GM12878 (cell line): ENCODE measurements at regions not wholly inside any gene's neighbourhood (a gene's known extent, or its start where the extent isn't known, plus 50 kb on each side); places are given as distances from the start of the nearest gene placed in this dataset.

Experiments
- ATAC-seq: fragments of 200-7000 bp; cut with Tn5 transposase; 3 replicates; pipeline ENCODE4 v1.9.1; 2020; ENCODE audit warnings: mild to moderate bottlenecking, moderate library complexity
- BruUV-seq: library from RNA; stranded (reverse); fragments of 400-500 nt; replicated peaks from 2 replicates; lab custom pipeline; 2021; lab: Mats Ljungman, UMichigan
- CTCF ChIA-PET: fragments of 300-600 bp; sonication (Branson Sonifier 250); formaldehyde crosslinking; extraction: SDS; loops from one replicate; lab custom pipeline; 2021; ENCODE audit warnings: inconsistent platforms; lab: Yijun Ruan, JAX
- POLR2A ChIA-PET: fragments of 350-600 bp; formaldehyde crosslinking; extraction: SDS; loops from one replicate; lab custom pipeline; 2021; ENCODE audit warnings: inconsistent platforms; lab: Charles Lee
- RAD21 ChIA-PET: fragments of 300-600 bp; sonication (Branson Sonifier 250); formaldehyde crosslinking; loops from one replicate; lab custom pipeline; 2023; ENCODE audit warnings: antibody characterized with exemption; ENCODE audit not compliant: unreplicated experiment; lab: Charles Lee
- SMC1A ChIA-PET: fragments of 300-600 bp; sonication (Branson Sonifier 250); formaldehyde crosslinking; loops from one replicate; lab custom pipeline; 2023; ENCODE audit not compliant: unreplicated experiment, uncharacterized antibody; lab: Charles Lee
- DNase-seq: peaks from one replicate; pipeline ENCODE4 v3.0.0-alpha.2; 2011; ENCODE audit warnings: low read depth, low spot score
- FAIRE-seq: peaks from 3 replicates; lab custom pipeline; 2011; peaks lifted over from hg19 to GRCh38; lab: Jason Lieb, UNC
- H2AFZ ChIP-seq: 2 replicates; pipeline ENCODE4 v1.6.0; 2011; ENCODE audit warnings: low read depth, low read length, control low read depth; ENCODE audit not compliant: control insufficient read depth
- H3K27ac ChIP-seq: 2 replicates; pipeline ENCODE4 v1.5.1; 2011; ENCODE audit warnings: control low read depth; ENCODE audit not compliant: control insufficient read depth, insufficient read depth
- H3K27me3 ChIP-seq, 2 experiments: replicated peaks in 1 of 2; 2 replicates each; pipeline versions ENCODE4 v1.6.0 to v1.6.1; 2011; ENCODE audit warnings: low read length in 1 of 2; ENCODE audit not compliant: control insufficient read depth in 2 of 2, insufficient read depth in 2 of 2
- H3K36me3 ChIP-seq, 2 experiments: 2 replicates each; pipeline ENCODE4 v1.5.1; 2011; ENCODE audit warnings: low read length in 1 of 2; ENCODE audit not compliant: control insufficient read depth in 2 of 2, insufficient read depth in 2 of 2
- H3K4me1 ChIP-seq: 2 replicates; pipeline ENCODE4 v1.6.1; 2011; ENCODE audit warnings: mild to moderate bottlenecking, low read length, moderate library complexity, mixed read lengths; ENCODE audit not compliant: control insufficient read depth, insufficient read depth
- H3K4me2 ChIP-seq: 2 replicates; pipeline ENCODE4 v1.6.0; 2011; ENCODE audit warnings: control low read depth; ENCODE audit not compliant: control insufficient read depth, insufficient read depth
- H3K4me3 ChIP-seq: fragments of 200-600 bp; sonication (generic); 2 replicates; pipeline ENCODE4 v1.5.1; 2016
- H3K79me2 ChIP-seq: 2 replicates; pipeline ENCODE4 v1.6.0; 2011; ENCODE audit warnings: low read length; ENCODE audit not compliant: control insufficient read depth, insufficient read depth
- H3K9ac ChIP-seq: 2 replicates; pipeline ENCODE4 v1.8.0; 2011; ENCODE audit warnings: low read length, control low read depth, mixed read lengths; ENCODE audit not compliant: control insufficient read depth, insufficient read depth
- H3K9me3 ChIP-seq: replicated peaks from 3 replicates; pipeline ENCODE4 v1.5.1; 2011; ENCODE audit warnings: mild to moderate bottlenecking, low read length; ENCODE audit not compliant: control insufficient read depth, insufficient read depth
- H4K20me1 ChIP-seq: 2 replicates; pipeline ENCODE4 v1.6.0; 2011; ENCODE audit not compliant: control insufficient read depth, insufficient read depth
- BCL11A ChIP-seq: IDR thresholded peaks from 2 replicates; pipeline ENCODE4 v1.6.1; 2011; ENCODE audit warnings: low read depth, low read length
- CTCF ChIP-seq, 3 experiments: IDR thresholded peaks in 2 of 3; conservative IDR thresholded peaks in 1 of 3; 2 replicates each; pipeline ENCODE4 v1.5.1; 2011; ENCODE audit warnings: low read depth in 3 of 3, low read length in 3 of 3, mild to moderate bottlenecking in 3 of 3, control low read depth in 2 of 3, moderate library complexity in 2 of 3, inconsistent platforms in 1 of 3, mixed read lengths in 1 of 3; ENCODE audit not compliant: control insufficient read depth in 2 of 3, insufficient read depth in 1 of 3; ENCODE audit errors: extremely low read depth in 1 of 3
- DPF2 ChIP-seq: fragments of 450-650 bp; IDR thresholded peaks from 2 replicates; pipeline ENCODE4 v1.6.1; 2017; ENCODE audit warnings: mild to moderate bottlenecking
- EZH2 ChIP-seq: IDR thresholded peaks from 2 replicates; pipeline ENCODE4 v1.6.1; 2012; ENCODE audit warnings: low read depth, mild to moderate bottlenecking, control low read depth, inconsistent platforms, low read length, borderline replicate concordance; ENCODE audit not compliant: control insufficient read depth
- HCFC1 ChIP-seq: fragments of 150-350 bp; IDR thresholded peaks from 2 replicates; pipeline ENCODE4 v1.6.1; 2014; ENCODE audit warnings: low read length
- KAT2A ChIP-seq: conservative IDR thresholded peaks from 2 replicates; pipeline ENCODE4 v1.6.1; 2011; ENCODE audit warnings: low read depth, low read length; ENCODE audit not compliant: control insufficient read depth
- MEF2A ChIP-seq: IDR thresholded peaks from 2 replicates; pipeline ENCODE4 v1.6.1; 2011; ENCODE audit warnings: low read depth, mild to moderate bottlenecking, low read length, moderate library complexity; ENCODE audit not compliant: insufficient read depth
- MTA2 ChIP-seq: fragments of 450-650 bp; IDR thresholded peaks from 2 replicates; pipeline ENCODE4 v1.6.1; 2016; ENCODE audit warnings: low read depth, mild to moderate bottlenecking, moderate library complexity
- NFYB ChIP-seq: IDR thresholded peaks from 2 replicates; pipeline ENCODE4 v1.6.1; 2011; ENCODE audit warnings: low read depth, mild to moderate bottlenecking, low read length, improper control_type of control experiment, moderate library complexity; ENCODE audit not compliant: insufficient read depth
- POLR2AphosphoS5 ChIP-seq: IDR thresholded peaks from 2 replicates; pipeline ENCODE4 v1.6.1; 2011; ENCODE audit warnings: mild to moderate bottlenecking, low read length, inconsistent platforms
- PRDM15 ChIP-seq: fragments of 450-650 bp; formaldehyde crosslinking; IDR thresholded peaks from 2 replicates; pipeline ENCODE4 v1.4.0; 2020; ENCODE audit warnings: mild to moderate bottlenecking, moderate library complexity
- RELA ChIP-seq: fragments of 450-650 bp; IDR thresholded peaks from 2 replicates; pipeline ENCODE4 v1.8.0; 2014; ENCODE audit warnings: borderline replicate concordance; ENCODE audit not compliant: partially characterized antibody
- WGBS: methylation state at CpG from one replicate; pipeline ENCODE4 v1.1.6; 2016; ENCODE audit warnings: low lambda C conversion rate; ENCODE audit not compliant: insufficient replicate concordance, insufficient coverage; ENCODE audit errors: missing lambda C conversion rate; 5-methylcytosine and 5-hydroxymethylcytosine counted together
- in situ Hi-C: fragments of 300-500 bp; cut with MboI; formaldehyde crosslinking; loops from 9 replicates; pipeline ENCODE4 v1.14.3; 2018; ENCODE audit warnings: mixed read lengths
- intact Hi-C: fragments of 100-400 bp; cut with micrococcal nuclease; formaldehyde crosslinking; loops from one replicate; pipeline ENCODE4 v1.14.2; 2022; ENCODE audit not compliant: unreplicated experiment
- TF ChIP-seq, protein P1 (sequence below): IDR thresholded peaks from 2 replicates; pipeline ENCODE4 v1.6.1; 2011; ENCODE audit warnings: low read depth, low read length, improper control_type of control experiment, borderline replicate concordance
- TF ChIP-seq, protein P2 (sequence below): fragments of 450-650 bp; IDR thresholded peaks from 2 replicates; pipeline ENCODE4 v1.6.1; 2017; ENCODE audit warnings: mild to moderate bottlenecking, low read depth, inconsistent platforms; ENCODE audit not compliant: poor library complexity, severe bottlenecking

DNA sequence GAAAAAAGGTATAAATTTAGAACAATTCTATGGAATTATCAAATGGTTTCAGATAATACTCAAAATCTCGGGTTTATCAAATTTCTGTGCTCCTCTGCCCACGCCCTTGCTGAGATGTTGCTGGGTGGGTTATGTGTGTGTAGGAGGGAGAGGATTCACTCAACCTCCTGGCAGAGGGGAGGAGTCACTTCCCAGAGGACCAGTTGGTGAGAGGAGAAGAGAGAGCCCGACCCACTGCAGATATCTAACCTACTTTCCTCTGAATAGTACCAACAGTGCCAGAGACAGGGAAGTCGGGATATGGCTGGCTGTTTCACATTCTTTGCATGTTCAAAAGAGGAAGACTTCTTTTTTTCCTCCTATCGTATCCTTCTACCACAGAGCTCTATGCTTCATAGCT is 187.1 kb upstream of the MAN1A1 start:
- H3K4me3 ChIP-seq, result no peak overlapping the region
- ChIA-PET SMC1A (interaction anchor here (1.8 kb wide), 1 partner anchor 186 kb away, joined by 7 read pairs; no protein-coding TSS in a partner anchor), POLR2A (no interaction called here), RAD21 (no interaction called here), CTCF (no interaction called here)
- H3K4me1 ChIP-seq, result peaks cover 13% of the 10 kb centered on the region
- no peak for DNase-seq
- 48% methylated on average over 5 of the region's 5 CpGs for WGBS
- no peak for FAIRE-seq
- no peaks in the 10 kb centered on the region for H3K36me3 ChIP-seq
- in situ Hi-C loops, result no loop called here
- H3K4me2 ChIP-seq, result no peak overlapping the region
- no peaks in the 10 kb centered on the region for H4K20me1 ChIP-seq
- H3K27me3 ChIP-seq, result no peaks in the 10 kb centered on the region
- H2AFZ ChIP-seq, result no peak overlapping the region
- H3K79me2 ChIP-seq, result no peaks in the 10 kb centered on the region
- H3K9me3 ChIP-seq, result no peaks in the 10 kb centered on the region; the same call in 2 of the 3 replicates
- no peak overlapping the region for H3K27ac ChIP-seq
- no peak overlapping the region for H3K9ac ChIP-seq
- BruUV-seq, result no TSS peak
- intact Hi-C loops, result loop anchor here (10.0 kb wide), 1 partner anchor 92 kb away; no protein-coding TSS in a partner anchor
- no peak for ATAC-seq
- TF ChIP-seq EZH2, result no peak
- TF ChIP-seq HCFC1, result no peak
- TF ChIP-seq, protein P1, sequence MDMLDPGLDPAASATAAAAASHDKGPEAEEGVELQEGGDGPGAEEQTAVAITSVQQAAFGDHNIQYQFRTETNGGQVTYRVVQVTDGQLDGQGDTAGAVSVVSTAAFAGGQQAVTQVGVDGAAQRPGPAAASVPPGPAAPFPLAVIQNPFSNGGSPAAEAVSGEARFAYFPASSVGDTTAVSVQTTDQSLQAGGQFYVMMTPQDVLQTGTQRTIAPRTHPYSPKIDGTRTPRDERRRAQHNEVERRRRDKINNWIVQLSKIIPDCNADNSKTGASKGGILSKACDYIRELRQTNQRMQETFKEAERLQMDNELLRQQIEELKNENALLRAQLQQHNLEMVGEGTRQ, result no peak
- TF ChIP-seq MEF2A, result no peak
- TF ChIP-seq DPF2, result no peak
- TF ChIP-seq NFYB, result no peak
- no peak for TF ChIP-seq BCL11A
- TF ChIP-seq MTA2, result no peak
- TF ChIP-seq POLR2AphosphoS5, result no peak
- TF ChIP-seq KAT2A, result no peak
- TF ChIP-seq CTCF (IDR thresholded peaks at IDR 0.05 in 2 of 3, conservative IDR thresholded peaks at IDR 0.05 in 1 of 3; ENCODE audit: control insufficient read depth in 2 of 3, extremely low read depth in 1 of 3, insufficient read depth in 1 of 3, low read depth in 3 of 3, low read length in 3 of 3), result no peak
- TF ChIP-seq, protein P2, sequence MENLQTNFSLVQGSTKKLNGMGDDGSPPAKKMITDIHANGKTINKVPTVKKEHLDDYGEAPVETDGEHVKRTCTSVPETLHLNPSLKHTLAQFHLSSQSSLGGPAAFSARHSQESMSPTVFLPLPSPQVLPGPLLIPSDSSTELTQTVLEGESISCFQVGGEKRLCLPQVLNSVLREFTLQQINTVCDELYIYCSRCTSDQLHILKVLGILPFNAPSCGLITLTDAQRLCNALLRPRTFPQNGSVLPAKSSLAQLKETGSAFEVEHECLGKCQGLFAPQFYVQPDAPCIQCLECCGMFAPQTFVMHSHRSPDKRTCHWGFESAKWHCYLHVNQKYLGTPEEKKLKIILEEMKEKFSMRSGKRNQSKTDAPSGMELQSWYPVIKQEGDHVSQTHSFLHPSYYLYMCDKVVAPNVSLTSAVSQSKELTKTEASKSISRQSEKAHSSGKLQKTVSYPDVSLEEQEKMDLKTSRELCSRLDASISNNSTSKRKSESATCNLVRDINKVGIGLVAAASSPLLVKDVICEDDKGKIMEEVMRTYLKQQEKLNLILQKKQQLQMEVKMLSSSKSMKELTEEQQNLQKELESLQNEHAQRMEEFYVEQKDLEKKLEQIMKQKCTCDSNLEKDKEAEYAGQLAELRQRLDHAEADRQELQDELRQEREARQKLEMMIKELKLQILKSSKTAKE, result no peak
- no peak for TF ChIP-seq RELA
- no peak for TF ChIP-seq PRDM15 (CRISPR knock-in tag)
